CD4-positive, CD25-positive, alpha-beta regulatory T cell (primary cell): ENCODE measurements at regions not wholly inside any gene's neighbourhood (a gene's known extent, or its start where the extent isn't known, plus 50 kb on each side); places are given as distances from the start of the nearest gene placed in this dataset.

Experiments
- ATAC-seq, 2 donors: fragments of 150-1000 bp; cut with Tn5 transposase; one replicate each; pipeline ENCODE4 v1.10.0; 2021; ENCODE audit warnings: low read depth in 2 of 2, moderate number of reproducible peaks in 2 of 2, moderate library complexity in 1 of 2
- DNase-seq, 3 donors: peaks; one replicate each; pipeline versions ENCODE4 v3.0.0 to v3.0.0-alpha.2; 2012 to 2022; ENCODE audit warnings: mixed read lengths in 1 of 3
- H3K27ac ChIP-seq: one replicate; pipeline ENCODE4 v1.7.0; 2013; ENCODE audit warnings: mild to moderate bottlenecking, low read length; ENCODE audit not compliant: insufficient read depth, poor library complexity, severe bottlenecking
- H3K27me3 ChIP-seq: one replicate; pipeline ENCODE4 v1.7.0; 2013; ENCODE audit warnings: low read length; ENCODE audit not compliant: control insufficient read depth, insufficient read depth
- H3K36me3 ChIP-seq: one replicate; pipeline ENCODE4 v1.7.0; 2013; ENCODE audit warnings: mild to moderate bottlenecking, low read length, moderate library complexity; ENCODE audit not compliant: control insufficient read depth, insufficient read depth
- H3K4me1 ChIP-seq: 2 replicates; pipeline ENCODE4 v1.7.0; 2013; ENCODE audit warnings: mild to moderate bottlenecking, low read length; ENCODE audit not compliant: insufficient read depth, control insufficient read depth, poor library complexity, severe bottlenecking
- H3K4me3 ChIP-seq: one replicate; pipeline ENCODE4 v1.7.0; 2013; ENCODE audit warnings: low read depth, mild to moderate bottlenecking, low read length, moderate library complexity
- H3K9me3 ChIP-seq, 2 experiments: 1 replicate in 1 of 2; 2 replicates in 1 of 2; pipeline ENCODE4 v1.7.0; 2013; ENCODE audit warnings: low read length in 2 of 2, mild to moderate bottlenecking in 1 of 2, moderate library complexity in 1 of 2; ENCODE audit not compliant: control insufficient read depth in 2 of 2
- H3K27ac Mint-ChIP-seq, 3 donors: one replicate each; pipeline ENCODE4 v1.8.0; 2020 to 2022; ENCODE audit warnings: mild to moderate bottlenecking in 3 of 3, mixed read lengths in 3 of 3, moderate library complexity in 2 of 3
- H3K27me3 Mint-ChIP-seq: one replicate; pipeline ENCODE4 v1.8.0; 2022; ENCODE audit warnings: mild to moderate bottlenecking, mixed read lengths
- H3K36me3 Mint-ChIP-seq: one replicate; pipeline ENCODE4 v1.8.0; 2020; ENCODE audit warnings: mixed read lengths
- H3K4me1 Mint-ChIP-seq, 4 donors: one replicate each; pipeline ENCODE4 v1.8.0; 2020 to 2022; ENCODE audit warnings: mixed read lengths in 4 of 4, mild to moderate bottlenecking in 1 of 4
- H3K4me3 Mint-ChIP-seq, 4 donors: one replicate each; pipeline ENCODE4 v1.8.0; 2020 to 2022; ENCODE audit warnings: mild to moderate bottlenecking in 4 of 4, mixed read lengths in 4 of 4, moderate library complexity in 3 of 4
- H3K9me3 Mint-ChIP-seq, 7 donors: one replicate each; pipeline ENCODE4 v1.8.0; 2020 to 2022; ENCODE audit warnings: mixed read lengths in 7 of 7, mild to moderate bottlenecking in 3 of 7, moderate library complexity in 2 of 7

- Histone ChIP-seq H3K27ac (no peak overlapping the region), H3K36me3 (no peaks in the 10 kb centered on the region), H3K4me3 (no peak overlapping the region), H3K4me1 (no peaks in the 10 kb centered on the region), H3K9me3 (no peaks in the 10 kb centered on the region), H3K27me3 (no peaks in the 10 kb centered on the region)
- peaks cover 0 to 7% (median 2%) of the 10 kb centered on the region in 7 donors for H3K9me3 Mint-ChIP-seq
- ATAC-seq (no peak), DNase-seq (no peak)
- H3K36me3 Mint-ChIP-seq = no peaks in the 10 kb centered on the region
- no peak overlapping the region for H3K4me3 Mint-ChIP-seq
- peaks cover 0 to 6% (median 0%) of the 10 kb centered on the region in 4 donors for H3K4me1 Mint-ChIP-seq
- H3K27me3 Mint-ChIP-seq = peaks cover 4% of the 10 kb centered on the region
- H3K27ac Mint-ChIP-seq = peak overlapping the region in 1 of 3 donors; percentile 7
Observed at GRCh38 chrX:9257718-9258420, 207.0 kb upstream of the TBL1X start.

- no peaks in the 10 kb centered on the region for H3K27me3 ChIP-seq
- H3K36me3 ChIP-seq = no peaks in the 10 kb centered on the region
- peaks cover 0 to 9% (median 2%) of the 10 kb centered on the region in 7 donors for H3K9me3 Mint-ChIP-seq
- no peak overlapping the region for H3K27ac ChIP-seq
- no peaks in the 10 kb centered on the region for H3K9me3 ChIP-seq
- no peaks in the 10 kb centered on the region for H3K4me1 ChIP-seq
- peaks cover 4% of the 10 kb centered on the region for H3K27me3 Mint-ChIP-seq
- ATAC-seq = no peak
- H3K4me1 Mint-ChIP-seq = peaks cover 0 to 6% (median 0%) of the 10 kb centered on the region in 4 donors
- no peaks in the 10 kb centered on the region for H3K36me3 Mint-ChIP-seq
- no peak overlapping the region for H3K27ac Mint-ChIP-seq
- peak in 1 of 3 donors; percentile 12 for DNase-seq
- H3K4me3 ChIP-seq = no peak overlapping the region
- H3K4me3 Mint-ChIP-seq = no peak overlapping the region
Observed at GRCh38 chrX:9258421-9259104, 206.3 kb upstream of the TBL1X start.

- Mint-ChIP-seq H3K36me3 (no peaks in the 10 kb centered on the region), H3K4me1 (peaks cover 0 to 6% (median under 1%) of the 10 kb centered on the region in 4 donors), H3K9me3 (peaks cover 0 to 11% (median 2%) of the 10 kb centered on the region in 7 donors), H3K4me3 (no peak overlapping the region), H3K27ac (peak overlapping the region in 1 of 3 donors; percentile 12), H3K27me3 (no peaks in the 10 kb centered on the region)
- ATAC-seq (no peak), DNase-seq (no peak)
- Histone ChIP-seq H3K4me3 (no peak overlapping the region), H3K4me1 (no peaks in the 10 kb centered on the region), H3K36me3 (no peaks in the 10 kb centered on the region), H3K27me3 (no peaks in the 10 kb centered on the region), H3K27ac (no peak overlapping the region), H3K9me3 (no peaks in the 10 kb centered on the region)
Observed at GRCh38 chrX:9260603-9261002, 204.3 kb upstream of the TBL1X start.

GRCh38 chrX:9267415-9267814 is 197.4 kb upstream of the TBL1X start:
- peaks cover 0 to 1% (median 0%) of the 10 kb centered on the region in 4 donors for H3K4me1 Mint-ChIP-seq
- H3K27me3 ChIP-seq = no peaks in the 10 kb centered on the region
- no peak overlapping the region for H3K4me3 ChIP-seq
- no peak overlapping the region for H3K4me3 Mint-ChIP-seq
- no peaks in the 10 kb centered on the region for H3K36me3 ChIP-seq
- DNase-seq (no peak), ATAC-seq (no peak)
- H3K27ac ChIP-seq = no peak overlapping the region
- H3K27ac Mint-ChIP-seq = no peak overlapping the region
- H3K4me1 ChIP-seq = no peaks in the 10 kb centered on the region
- no peaks in the 10 kb centered on the region for H3K9me3 ChIP-seq
- no peaks in the 10 kb centered on the region for H3K36me3 Mint-ChIP-seq
- peaks cover 0 to 4% (median 0%) of the 10 kb centered on the region in 7 donors for H3K9me3 Mint-ChIP-seq
- no peaks in the 10 kb centered on the region for H3K27me3 Mint-ChIP-seq

GRCh38 chrX:9269134-9269533 is 195.7 kb upstream of the TBL1X start:
- Mint-ChIP-seq H3K36me3 (no peaks in the 10 kb centered on the region), H3K27ac (no peak overlapping the region), H3K4me3 (no peak overlapping the region), H3K9me3 (peaks cover 0 to 2% (median 0%) of the 10 kb centered on the region in 7 donors), H3K27me3 (no peaks in the 10 kb centered on the region), H3K4me1 (peaks cover 0 to 4% (median under 1%) of the 10 kb centered on the region in 4 donors)
- Histone ChIP-seq H3K4me3 (no peak overlapping the region), H3K36me3 (no peaks in the 10 kb centered on the region), H3K27me3 (no peaks in the 10 kb centered on the region), H3K9me3 (no peaks in the 10 kb centered on the region), H3K4me1 (no peaks in the 10 kb centered on the region), H3K27ac (no peak overlapping the region)
- ATAC-seq = no peak
- DNase-seq = no peak

GRCh38 chrX:9271789-9272525 is 192.9 kb upstream of the TBL1X start:
- no peak overlapping the region for H3K27ac Mint-ChIP-seq
- peaks cover 0 to 4% (median under 1%) of the 10 kb centered on the region in 4 donors for H3K4me1 Mint-ChIP-seq
- Histone ChIP-seq H3K36me3 (no peaks in the 10 kb centered on the region), H3K27ac (no peak overlapping the region), H3K4me1 (no peaks in the 10 kb centered on the region), H3K9me3 (no peaks in the 10 kb centered on the region), H3K4me3 (no peak overlapping the region), H3K27me3 (no peaks in the 10 kb centered on the region)
- ATAC-seq (no peak), DNase-seq (no peak)
- no peaks in the 10 kb centered on the region for H3K27me3 Mint-ChIP-seq
- no peak overlapping the region for H3K4me3 Mint-ChIP-seq
- H3K9me3 Mint-ChIP-seq = peaks cover 0 to 2% (median 0%) of the 10 kb centered on the region in 7 donors
- no peaks in the 10 kb centered on the region for H3K36me3 Mint-ChIP-seq

- Histone ChIP-seq H3K4me3 (no peak overlapping the region), H3K36me3 (no peaks in the 10 kb centered on the region), H3K9me3 (no peaks in the 10 kb centered on the region), H3K27me3 (no peaks in the 10 kb centered on the region), H3K27ac (no peak overlapping the region), H3K4me1 (no peaks in the 10 kb centered on the region)
- no peak for ATAC-seq
- H3K4me1 Mint-ChIP-seq = peaks cover 0 to 4% (median 2%) of the 10 kb centered on the region in 4 donors
- H3K27ac Mint-ChIP-seq = no peak overlapping the region
- no peak for DNase-seq
- H3K9me3 Mint-ChIP-seq = peaks cover 0 to 2% (median 0%) of the 10 kb centered on the region in 7 donors
- H3K36me3 Mint-ChIP-seq = no peaks in the 10 kb centered on the region
- no peaks in the 10 kb centered on the region for H3K27me3 Mint-ChIP-seq
- no peak overlapping the region for H3K4me3 Mint-ChIP-seq
Observed at GRCh38 chrX:9273744-9274143, 191.1 kb upstream of the TBL1X start.
